Breast epithelium (tissue), 3 donors: ENCODE measurements at regions not wholly inside any gene's neighbourhood (a gene's known extent, or its start where the extent isn't known, plus 50 kb on each side); places are given as distances from the start of the nearest gene placed in this dataset.

Source experiments
- CTCF ChIP-seq, 3 donors: fragments of 450-650 bp; IDR thresholded peaks; one replicate each; pipeline ENCODE4 v1.5.1; 2016 to 2017; ENCODE audit warnings: antibody characterized with exemption in 3 of 3, mild to moderate bottlenecking in 3 of 3, moderate library complexity in 3 of 3
- POLR2A ChIP-seq: fragments of 450-650 bp; IDR thresholded peaks from one replicate; pipeline ENCODE4 v1.6.1; 2016; ENCODE audit warnings: antibody characterized with exemption, mild to moderate bottlenecking, moderate library complexity
- POLR2AphosphoS5 ChIP-seq, 3 donors: sonication (generic); formaldehyde crosslinking; IDR thresholded peaks; one replicate each; pipeline ENCODE4 v1.6.1; 2017; ENCODE audit warnings: antibody characterized with exemption in 3 of 3

- TF ChIP-seq CTCF (IDR thresholded peaks at IDR 0.05) (no peak), POLR2A (no peak), POLR2AphosphoS5 (IDR thresholded peaks at IDR 0.05) (no peak)
Measured at GRCh38 chr20:23186808-23187207, 100.7 kb upstream of the CD93 start.
